Memory B cell (primary cell): ENCODE measurements at regions not wholly inside any gene's neighbourhood (a gene's known extent, or its start where the extent isn't known, plus 50 kb on each side); places are given as distances from the start of the nearest gene placed in this dataset.

Experiments used
- ATAC-seq: fragments of 150-1000 bp; cut with Tn5 transposase; 2 replicates; pipeline ENCODE4 v1.10.0; 2021; ENCODE audit warnings: low read depth, mild to moderate bottlenecking, moderate library complexity
- DNase-seq, 2 donors: peaks; one replicate each; pipeline ENCODE4 v3.0.0; 2022; ENCODE audit warnings: low spot score in 2 of 2
- H3K27ac Mint-ChIP-seq: one replicate; pipeline ENCODE4 v1.8.0; 2022; ENCODE audit warnings: mild to moderate bottlenecking, moderate library complexity, mixed read lengths
- H3K27me3 Mint-ChIP-seq: one replicate; pipeline ENCODE4 v1.8.0; 2022; ENCODE audit warnings: mixed read lengths
- H3K36me3 Mint-ChIP-seq: one replicate; pipeline ENCODE4 v1.8.0; 2022; ENCODE audit warnings: mild to moderate bottlenecking, mixed read lengths
- H3K4me1 Mint-ChIP-seq: one replicate; pipeline ENCODE4 v1.8.0; 2022; ENCODE audit warnings: mixed read lengths
- H3K4me3 Mint-ChIP-seq: one replicate; pipeline ENCODE4 v1.8.0; 2022; ENCODE audit warnings: mild to moderate bottlenecking, moderate library complexity, mixed read lengths
- H3K9me3 Mint-ChIP-seq: one replicate; pipeline ENCODE4 v1.8.0; 2022; ENCODE audit warnings: mixed read lengths

DNA sequence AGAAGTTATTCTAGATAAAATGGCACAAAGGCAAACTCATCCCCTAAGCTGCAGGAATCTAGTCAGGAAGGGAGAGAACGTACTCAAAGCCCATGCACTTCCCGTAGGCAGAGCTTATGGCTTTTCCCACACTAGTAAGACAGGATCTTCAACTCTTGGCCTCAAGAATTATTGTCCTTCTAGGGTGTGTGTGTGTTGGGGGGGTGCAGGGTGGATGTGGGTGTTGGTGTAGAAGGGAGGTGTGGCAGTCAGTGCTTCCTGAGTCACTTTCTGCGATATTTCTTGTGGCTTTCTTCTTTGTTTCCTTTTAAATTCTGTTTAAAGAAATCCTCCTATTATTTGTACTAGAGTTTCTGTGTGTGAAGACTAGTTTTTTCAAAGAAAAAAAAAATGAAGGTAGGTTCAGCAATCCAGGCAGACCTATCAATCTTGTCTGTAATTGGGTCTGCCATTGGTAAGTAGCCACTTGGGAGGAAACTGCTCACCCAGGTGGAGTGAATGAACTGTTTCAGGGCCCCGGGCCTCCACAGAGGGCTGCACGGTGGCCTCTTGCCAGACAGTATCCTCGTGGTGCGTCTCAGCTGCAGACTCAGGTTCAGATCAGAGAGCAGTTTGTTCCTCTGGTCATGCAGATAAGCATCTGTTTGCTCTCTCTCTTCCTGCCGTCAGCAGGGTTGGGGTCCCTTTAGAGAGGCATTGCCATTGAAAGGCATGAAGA, 131.9 kb downstream of the NPR3 start:
- DNase-seq, result no peak
- H3K9me3 Mint-ChIP-seq, result no peaks in the 10 kb centered on the region
- no peak overlapping the region for H3K4me3 Mint-ChIP-seq
- H3K36me3 Mint-ChIP-seq, result no peaks in the 10 kb centered on the region
- no peak overlapping the region for H3K27ac Mint-ChIP-seq
- no peaks in the 10 kb centered on the region for H3K4me1 Mint-ChIP-seq
- no peak for ATAC-seq
- no peaks in the 10 kb centered on the region for H3K27me3 Mint-ChIP-seq

DNA sequence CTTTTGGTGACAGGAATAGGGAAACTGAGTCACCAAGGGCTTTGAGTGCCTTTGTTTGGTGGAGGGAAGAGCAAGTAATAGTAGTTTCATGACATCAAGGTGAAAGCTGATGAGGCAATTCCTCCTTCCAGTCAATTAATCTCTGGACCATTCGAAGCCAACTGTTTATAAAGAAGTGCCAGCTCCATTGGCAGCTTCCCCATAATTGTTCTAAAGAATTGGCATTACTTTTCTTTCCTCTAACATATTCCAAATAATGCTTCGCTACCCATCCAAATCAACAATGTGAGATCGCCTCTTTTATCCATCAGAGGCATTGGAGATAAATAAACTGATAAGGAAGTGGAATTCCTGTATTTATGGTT, 132.4 kb downstream of the NPR3 start:
- no peak overlapping the region for H3K27ac Mint-ChIP-seq
- ATAC-seq (no peak), DNase-seq (no peak)
- no peaks in the 10 kb centered on the region for H3K36me3 Mint-ChIP-seq
- peaks cover 2% of the 10 kb centered on the region for H3K27me3 Mint-ChIP-seq
- peaks cover 1% of the 10 kb centered on the region for H3K9me3 Mint-ChIP-seq
- H3K4me3 Mint-ChIP-seq, result no peak overlapping the region
- H3K4me1 Mint-ChIP-seq, result no peaks in the 10 kb centered on the region

DNA sequence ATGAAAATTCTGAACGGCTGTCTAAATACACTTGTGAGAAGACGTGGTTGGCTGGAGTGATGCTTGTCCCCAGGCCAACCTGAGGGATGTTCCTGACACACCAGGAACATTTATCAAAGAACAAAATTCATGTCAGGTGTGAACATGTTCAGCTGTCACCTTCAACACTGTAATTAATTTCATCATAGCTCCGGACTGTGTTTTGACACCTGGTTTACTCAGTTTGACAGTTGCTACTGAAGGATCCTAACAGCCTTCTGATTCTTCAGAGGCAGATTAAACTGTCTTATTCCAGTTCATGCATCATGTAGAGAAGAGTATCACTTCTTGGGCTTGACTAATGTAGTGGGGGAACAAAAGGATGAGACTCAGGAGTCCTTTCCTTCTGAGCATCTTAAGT, 134.1 kb downstream of the NPR3 start:
- Mint-ChIP-seq H3K4me1 (no peaks in the 10 kb centered on the region), H3K27me3 (peaks cover 2% of the 10 kb centered on the region), H3K4me3 (no peak overlapping the region), H3K36me3 (no peaks in the 10 kb centered on the region), H3K9me3 (peaks cover 5% of the 10 kb centered on the region), H3K27ac (no peak overlapping the region)
- DNase-seq (no peak), ATAC-seq (no peak)

- peaks cover 3% of the 10 kb centered on the region for H3K27me3 Mint-ChIP-seq
- peaks cover 7% of the 10 kb centered on the region for H3K9me3 Mint-ChIP-seq
- no peak for ATAC-seq
- DNase-seq, result no peak
- no peak overlapping the region for H3K27ac Mint-ChIP-seq
- no peaks in the 10 kb centered on the region for H3K36me3 Mint-ChIP-seq
- no peak overlapping the region for H3K4me3 Mint-ChIP-seq
- H3K4me1 Mint-ChIP-seq, result no peaks in the 10 kb centered on the region
Observed at GRCh38 chr5:32848120-32848519, 137.0 kb downstream of the NPR3 start.

GRCh38 chr5:32848681-32849080, 137.6 kb downstream of the NPR3 start:
- no peak overlapping the region for H3K4me3 Mint-ChIP-seq
- ATAC-seq (no peak), DNase-seq (no peak)
- H3K4me1 Mint-ChIP-seq, result no peaks in the 10 kb centered on the region
- no peak overlapping the region for H3K27ac Mint-ChIP-seq
- peaks cover 7% of the 10 kb centered on the region for H3K9me3 Mint-ChIP-seq
- H3K36me3 Mint-ChIP-seq, result no peaks in the 10 kb centered on the region
- peaks cover 3% of the 10 kb centered on the region for H3K27me3 Mint-ChIP-seq

GRCh38 chr5:32850817-32851496, 139.8 kb downstream of the NPR3 start:
- Mint-ChIP-seq H3K4me1 (no peaks in the 10 kb centered on the region), H3K4me3 (no peak overlapping the region), H3K9me3 (peaks cover 7% of the 10 kb centered on the region), H3K27ac (no peak overlapping the region), H3K36me3 (no peaks in the 10 kb centered on the region), H3K27me3 (peaks cover 3% of the 10 kb centered on the region)
- DNase-seq (no peak), ATAC-seq (no peak)

- peaks cover 3% of the 10 kb centered on the region for H3K27me3 Mint-ChIP-seq
- no peaks in the 10 kb centered on the region for H3K4me1 Mint-ChIP-seq
- no peaks in the 10 kb centered on the region for H3K36me3 Mint-ChIP-seq
- ATAC-seq (no peak), DNase-seq (no peak)
- H3K4me3 Mint-ChIP-seq, result no peak overlapping the region
- H3K9me3 Mint-ChIP-seq, result peaks cover 7% of the 10 kb centered on the region
- no peak overlapping the region for H3K27ac Mint-ChIP-seq
Observed at GRCh38 chr5:32851559-32852173, 140.5 kb downstream of the NPR3 start.

- H3K36me3 Mint-ChIP-seq, result no peaks in the 10 kb centered on the region
- H3K27me3 Mint-ChIP-seq, result peaks cover 3% of the 10 kb centered on the region
- DNase-seq (no peak), ATAC-seq (no peak)
- no peak overlapping the region for H3K27ac Mint-ChIP-seq
- H3K9me3 Mint-ChIP-seq, result peaks cover 9% of the 10 kb centered on the region
- H3K4me3 Mint-ChIP-seq, result no peak overlapping the region
- no peaks in the 10 kb centered on the region for H3K4me1 Mint-ChIP-seq
Observed at GRCh38 chr5:32852535-32852934, 141.4 kb downstream of the NPR3 start.

- H3K4me1 Mint-ChIP-seq, result no peaks in the 10 kb centered on the region
- H3K9me3 Mint-ChIP-seq, result peaks cover 9% of the 10 kb centered on the region
- no peaks in the 10 kb centered on the region for H3K36me3 Mint-ChIP-seq
- ATAC-seq, result no peak
- no peak overlapping the region for H3K27ac Mint-ChIP-seq
- peaks cover 3% of the 10 kb centered on the region for H3K27me3 Mint-ChIP-seq
- H3K4me3 Mint-ChIP-seq, result no peak overlapping the region
- DNase-seq, result no peak
Observed at GRCh38 chr5:32852976-32853375, 141.9 kb downstream of the NPR3 start.

DNA sequence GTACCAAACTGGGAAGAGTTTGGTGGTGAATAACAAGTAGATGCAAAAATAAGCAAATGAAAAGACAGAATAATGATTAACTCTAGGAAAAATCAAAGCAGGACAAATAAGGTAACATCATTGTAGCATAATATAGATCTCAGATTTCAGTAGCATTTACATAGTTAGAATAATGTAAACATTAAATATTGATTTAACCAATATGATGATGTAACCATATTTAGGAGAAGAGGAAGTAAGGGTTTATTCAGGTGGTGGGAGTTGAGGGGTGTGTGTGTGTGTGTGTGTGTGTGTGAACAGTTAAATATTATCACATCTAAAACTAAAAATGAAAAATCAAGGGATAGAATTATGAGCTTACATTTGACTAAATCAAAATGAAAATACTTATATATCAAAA, 143.4 kb downstream of the NPR3 start:
- Mint-ChIP-seq H3K27ac (no peak overlapping the region), H3K9me3 (peaks cover 12% of the 10 kb centered on the region), H3K27me3 (peaks cover 2% of the 10 kb centered on the region), H3K36me3 (no peaks in the 10 kb centered on the region), H3K4me3 (no peak overlapping the region), H3K4me1 (no peaks in the 10 kb centered on the region)
- DNase-seq (no peak), ATAC-seq (no peak)

GRCh38 chr5:32859211-32859641, 148.1 kb downstream of the NPR3 start:
- ATAC-seq, result no peak
- H3K4me3 Mint-ChIP-seq, result no peak overlapping the region
- no peaks in the 10 kb centered on the region for H3K27me3 Mint-ChIP-seq
- H3K36me3 Mint-ChIP-seq, result no peaks in the 10 kb centered on the region
- H3K4me1 Mint-ChIP-seq, result no peaks in the 10 kb centered on the region
- no peak for DNase-seq
- H3K27ac Mint-ChIP-seq, result no peak overlapping the region
- peaks cover 14% of the 10 kb centered on the region for H3K9me3 Mint-ChIP-seq

DNA sequence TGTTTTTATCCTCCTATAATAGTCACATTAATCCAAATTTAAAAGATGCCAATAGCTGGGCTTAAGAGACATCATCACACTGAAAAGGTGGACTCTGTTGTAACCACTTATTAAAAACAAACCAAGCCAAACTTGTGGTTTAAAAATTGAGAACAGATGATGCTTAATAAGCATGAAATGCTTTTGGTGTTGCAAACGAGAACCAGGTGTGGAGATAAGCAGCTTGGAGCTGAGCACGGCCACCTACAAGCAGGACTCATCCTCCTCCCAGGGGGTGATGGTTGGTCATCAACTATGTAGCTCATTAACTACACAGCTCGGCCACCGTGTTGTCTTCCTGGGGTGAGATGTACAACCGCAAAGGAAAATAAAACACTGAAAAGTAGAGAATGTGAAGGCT, 154.4 kb downstream of the NPR3 start:
- DNase-seq, result no peak
- Mint-ChIP-seq H3K4me3 (no peak overlapping the region), H3K27me3 (no peaks in the 10 kb centered on the region), H3K27ac (no peak overlapping the region), H3K4me1 (no peaks in the 10 kb centered on the region), H3K9me3 (peaks cover 7% of the 10 kb centered on the region), H3K36me3 (no peaks in the 10 kb centered on the region)
- no peak for ATAC-seq

DNA sequence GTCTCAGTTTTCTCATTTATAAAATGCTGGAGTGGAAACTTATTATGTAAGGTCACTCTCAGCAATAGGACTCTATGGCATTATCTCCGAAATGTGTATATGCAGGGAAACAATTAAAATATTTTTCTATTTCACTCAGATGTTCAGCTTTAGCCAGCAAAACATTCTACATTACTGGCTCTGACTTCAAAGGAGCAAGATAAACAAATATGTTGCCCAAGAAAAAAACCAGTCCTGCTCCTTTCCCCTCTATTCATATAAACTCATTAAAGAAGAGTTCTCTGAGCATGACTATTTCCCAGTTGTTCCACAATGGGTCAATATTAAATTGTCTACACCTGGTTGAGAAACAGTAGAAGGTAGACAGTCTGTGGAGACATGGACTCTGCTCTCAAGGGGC, 155.0 kb downstream of the NPR3 start:
- DNase-seq (no peak), ATAC-seq (no peak)
- Mint-ChIP-seq H3K4me3 (no peak overlapping the region), H3K36me3 (no peaks in the 10 kb centered on the region), H3K27me3 (no peaks in the 10 kb centered on the region), H3K4me1 (no peaks in the 10 kb centered on the region), H3K9me3 (peaks cover 9% of the 10 kb centered on the region), H3K27ac (no peak overlapping the region)

DNA sequence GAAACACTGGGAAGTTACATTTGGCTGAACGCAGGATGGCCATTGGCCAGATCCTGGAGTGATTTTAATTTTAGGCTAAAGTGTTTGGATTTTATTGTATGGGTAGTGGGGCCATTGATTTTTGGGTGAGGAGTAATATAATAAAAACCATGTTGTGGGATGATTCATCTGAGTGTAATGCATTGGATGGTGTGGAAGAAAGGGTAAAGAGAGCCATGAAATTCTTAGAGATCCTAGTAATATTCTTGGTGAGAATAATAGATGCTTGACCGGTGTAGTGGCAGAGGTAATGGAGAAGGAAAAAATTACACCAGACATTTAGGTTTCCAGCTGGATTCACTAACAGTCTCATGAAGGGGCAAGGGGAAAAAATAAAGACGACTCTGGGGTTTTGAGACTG, 158.1 kb downstream of the NPR3 start:
- H3K36me3 Mint-ChIP-seq, result no peaks in the 10 kb centered on the region
- no peak overlapping the region for H3K4me3 Mint-ChIP-seq
- no peaks in the 10 kb centered on the region for H3K27me3 Mint-ChIP-seq
- no peaks in the 10 kb centered on the region for H3K4me1 Mint-ChIP-seq
- no peak for DNase-seq
- H3K27ac Mint-ChIP-seq, result no peak overlapping the region
- no peak for ATAC-seq
- peaks cover 12% of the 10 kb centered on the region for H3K9me3 Mint-ChIP-seq
